ENCODE measurements at regions not wholly inside any gene's neighbourhood (a gene's known extent, or its start where the extent isn't known, plus 50 kb on each side); places are given as distances from the start of the nearest gene placed in this dataset.

- no peak for TF ChIP-seq CTCF (IDR thresholded peaks at IDR 0.05; ENCODE audit: insufficient read depth, low read length, missing control alignments)
- ChIA-PET CTCF (no interaction called here), POLR2A (no interaction called here)
- no peak for DNase-seq (ENCODE audit: low read depth, low spot score)
- no peak overlapping the region for H3K4me3 ChIP-seq (ENCODE audit: low read depth, low read length)
These were observed 403.4 kb upstream of the B3GAT1 start for GRCh38 chr11:134815404-134815803.

- ChIA-PET CTCF (no interaction called here), POLR2A (no interaction called here)
- TF ChIP-seq CTCF (IDR thresholded peaks at IDR 0.05; ENCODE audit: insufficient read depth, low read length, missing control alignments) = no peak
- DNase-seq (ENCODE audit: low read depth, low spot score) = no peak
- H3K4me3 ChIP-seq (ENCODE audit: low read depth, low read length) = no peak overlapping the region
These were observed 396.0 kb upstream of the B3GAT1 start for GRCh38 chr11:134807997-134808396.

- no peak overlapping the region for H3K4me3 ChIP-seq (ENCODE audit: low read depth, low read length)
- CTCF ChIA-PET = no interaction called here
- DNase-seq (ENCODE audit: low read depth, low spot score) = no peak
- TF ChIP-seq CTCF (IDR thresholded peaks at IDR 0.05; ENCODE audit: insufficient read depth, low read length, missing control alignments) = no peak
- POLR2A ChIA-PET = no interaction called here
These were observed 390.6 kb upstream of the B3GAT1 start for GRCh38 chr11:134802598-134802997.

- DNase-seq (ENCODE audit: low read depth, low spot score) = no peak
- no peak for TF ChIP-seq CTCF (IDR thresholded peaks at IDR 0.05; ENCODE audit: insufficient read depth, low read length, missing control alignments)
- no peak overlapping the region for H3K4me3 ChIP-seq (ENCODE audit: low read depth, low read length)
- CTCF ChIA-PET = no interaction called here
- POLR2A ChIA-PET = no interaction called here
These were observed 390.1 kb upstream of the B3GAT1 start for GRCh38 chr11:134802116-134802515.

GRCh38 chr11:134801570-134801969 lies 389.5 kb upstream of the B3GAT1 start:
- no peak for DNase-seq (ENCODE audit: low read depth, low spot score)
- ChIA-PET CTCF (no interaction called here), POLR2A (no interaction called here)
- TF ChIP-seq CTCF (IDR thresholded peaks at IDR 0.05; ENCODE audit: insufficient read depth, low read length, missing control alignments) = no peak
- no peak overlapping the region for H3K4me3 ChIP-seq (ENCODE audit: low read depth, low read length)

GRCh38 chr11:134800826-134801225 lies 388.8 kb upstream of the B3GAT1 start:
- H3K4me3 ChIP-seq (ENCODE audit: low read depth, low read length) = no peak overlapping the region
- DNase-seq (ENCODE audit: low read depth, low spot score) = no peak
- TF ChIP-seq CTCF (IDR thresholded peaks at IDR 0.05; ENCODE audit: insufficient read depth, low read length, missing control alignments) = no peak
- ChIA-PET CTCF (no interaction called here), POLR2A (no interaction called here)

All from AG04449 (cell line).